ENCODE measurements at regions not wholly inside any gene's neighbourhood (a gene's known extent, or its start where the extent isn't known, plus 50 kb on each side); places are given as distances from the start of the nearest gene placed in this dataset.

- no peak for TF ChIP-seq ZNF532 (CRISPR knock-in tag; IDR thresholded peaks at IDR 0.05; ENCODE audit: borderline replicate concordance)
- TF ChIP-seq PRRX2 (CRISPR knock-in tag; IDR thresholded peaks at IDR 0.05) = no peak
- TF ChIP-seq SMAD4 (CRISPR knock-in tag; IDR thresholded peaks at IDR 0.05) = no peak
- TF ChIP-seq ZBTB21 (CRISPR knock-in tag; IDR thresholded peaks at IDR 0.05; ENCODE audit: borderline replicate concordance) = no peak
- TF ChIP-seq CBFB (CRISPR knock-in tag; IDR thresholded peaks at IDR 0.05; ENCODE audit: low read depth) = no peak
- TF ChIP-seq RORB (CRISPR knock-in tag; IDR thresholded peaks at IDR 0.05) = no peak
These were observed 173.4 kb upstream of the SGCD start (continued) for GRCh38 chr5:156153602-156154001.

GRCh38 chr5:156154757-156155156 lies 172.2 kb upstream of the SGCD start:
- CTCF ChIA-PET = no interaction called here
- H3K4me3 Mint-ChIP-seq = no peak overlapping the region
- no peaks in the 10 kb centered on the region for H3K9me3 Mint-ChIP-seq
- H3K36me3 Mint-ChIP-seq = no peaks in the 10 kb centered on the region
- peaks cover 10% of the 10 kb centered on the region for H3K4me1 Mint-ChIP-seq
- no peak overlapping the region for H3K27ac Mint-ChIP-seq
- no peak for ATAC-seq
- no peak for TF ChIP-seq ZNF423 (CRISPR knock-in tag; IDR thresholded peaks at IDR 0.05)
- TF ChIP-seq NFATC4 (CRISPR knock-in tag; IDR thresholded peaks at IDR 0.05) = no peak
- TF ChIP-seq E2F4 (CRISPR knock-in tag; IDR thresholded peaks at IDR 0.05; ENCODE audit: borderline replicate concordance, low read depth) = no peak
- no peak for TF ChIP-seq ZNF263 (CRISPR knock-in tag; IDR thresholded peaks at IDR 0.05; ENCODE audit: low read depth)
- no peak for TF ChIP-seq CREM (CRISPR knock-in tag; IDR thresholded peaks at IDR 0.05)
- no peak for TF ChIP-seq RELA (CRISPR knock-in tag; IDR thresholded peaks at IDR 0.05; ENCODE audit: borderline replicate concordance)
- TF ChIP-seq ETV6 (CRISPR knock-in tag; IDR thresholded peaks at IDR 0.05) = no peak
- no peak for TF ChIP-seq ZNF671 (CRISPR knock-in tag; IDR thresholded peaks at IDR 0.05)
- TF ChIP-seq ZNF512 (CRISPR knock-in tag; IDR thresholded peaks at IDR 0.05; ENCODE audit: borderline replicate concordance) = no peak
- TF ChIP-seq HMGA2 (CRISPR knock-in tag; IDR thresholded peaks at IDR 0.05) = no peak
- no peak for TF ChIP-seq ZSCAN18 (CRISPR knock-in tag; IDR thresholded peaks at IDR 0.05)
- no peak for TF ChIP-seq SMAD4 (CRISPR knock-in tag; IDR thresholded peaks at IDR 0.05)
- TF ChIP-seq ZNF532 (CRISPR knock-in tag; IDR thresholded peaks at IDR 0.05; ENCODE audit: borderline replicate concordance) = no peak
- TF ChIP-seq IRF1 (CRISPR knock-in tag; IDR thresholded peaks at IDR 0.05) = no peak
- TF ChIP-seq TEAD4 (CRISPR knock-in tag; IDR thresholded peaks at IDR 0.05) = no peak
- POLR2A ChIA-PET = no interaction called here
- no peak for DNase-seq (ENCODE audit: low spot score)
- H3K27me3 Mint-ChIP-seq (ENCODE audit: low read depth) = no peaks in the 10 kb centered on the region
